Mucosa of stomach (tissue), 1 donor: ENCODE measurements at regions not wholly inside any gene's neighbourhood (a gene's known extent, or its start where the extent isn't known, plus 50 kb on each side); places are given as distances from the start of the nearest gene placed in this dataset.

Experiments
- H3K27me3 ChIP-seq: one replicate; pipeline ENCODE4 v1.7.0; 2013; ENCODE audit warnings: mild to moderate bottlenecking, low read length; ENCODE audit not compliant: control insufficient read depth, insufficient read depth
- H3K36me3 ChIP-seq: one replicate; pipeline ENCODE4 v1.7.0; 2013; ENCODE audit warnings: low read length; ENCODE audit not compliant: control insufficient read depth, insufficient read depth
- H3K4me1 ChIP-seq: one replicate; pipeline ENCODE4 v1.7.0; 2013; ENCODE audit warnings: mild to moderate bottlenecking, low read length; ENCODE audit not compliant: control insufficient read depth, insufficient read depth
- H3K4me3 ChIP-seq: one replicate; pipeline ENCODE4 v1.7.0; 2013; ENCODE audit warnings: low read length
- H3K9ac ChIP-seq: one replicate; pipeline ENCODE4 v1.7.0; 2013; ENCODE audit warnings: mild to moderate bottlenecking, low read length, moderate library complexity
- H3K9me3 ChIP-seq: one replicate; pipeline ENCODE4 v1.7.0; 2013; ENCODE audit warnings: mild to moderate bottlenecking, low read length, moderate library complexity; ENCODE audit not compliant: control insufficient read depth
- donor health status: Pancreatic carcinoma.

DNA sequence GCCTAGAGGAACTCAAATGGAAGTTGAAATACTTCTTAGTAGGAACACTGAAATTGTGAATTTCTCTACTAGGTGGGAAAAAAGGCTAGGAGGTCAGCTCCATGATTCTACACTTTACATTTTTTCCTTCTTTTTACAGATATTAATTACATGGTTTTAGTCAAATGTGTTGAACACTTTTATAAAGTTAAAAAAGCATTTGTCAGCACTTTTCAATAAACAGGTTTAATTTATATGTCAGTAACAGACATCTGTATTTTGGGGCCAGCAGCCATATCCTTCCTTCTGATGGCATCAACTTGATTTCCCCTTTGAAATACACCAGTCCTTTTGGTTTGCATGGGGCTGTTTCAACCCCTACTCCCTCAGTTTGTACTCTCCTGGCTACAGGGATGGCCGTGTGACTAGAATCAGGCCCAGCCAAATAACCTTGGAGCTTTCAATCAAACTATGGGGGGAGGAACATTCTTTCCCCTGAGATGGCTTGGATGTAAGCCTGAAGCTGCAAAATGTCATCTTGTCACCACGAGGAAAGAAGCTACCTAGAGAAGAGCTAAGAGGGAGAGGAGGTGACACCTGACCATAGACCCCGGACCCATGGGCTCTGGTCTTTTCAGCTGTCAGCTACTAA is 171.0 kb upstream of the NEBL start:
- Histone ChIP-seq H3K27me3 (no peaks in the 10 kb centered on the region), H3K36me3 (no peaks in the 10 kb centered on the region), H3K4me3 (no peak overlapping the region), H3K9ac (no peak overlapping the region), H3K4me1 (no peaks in the 10 kb centered on the region), H3K9me3 (no peaks in the 10 kb centered on the region)

DNA sequence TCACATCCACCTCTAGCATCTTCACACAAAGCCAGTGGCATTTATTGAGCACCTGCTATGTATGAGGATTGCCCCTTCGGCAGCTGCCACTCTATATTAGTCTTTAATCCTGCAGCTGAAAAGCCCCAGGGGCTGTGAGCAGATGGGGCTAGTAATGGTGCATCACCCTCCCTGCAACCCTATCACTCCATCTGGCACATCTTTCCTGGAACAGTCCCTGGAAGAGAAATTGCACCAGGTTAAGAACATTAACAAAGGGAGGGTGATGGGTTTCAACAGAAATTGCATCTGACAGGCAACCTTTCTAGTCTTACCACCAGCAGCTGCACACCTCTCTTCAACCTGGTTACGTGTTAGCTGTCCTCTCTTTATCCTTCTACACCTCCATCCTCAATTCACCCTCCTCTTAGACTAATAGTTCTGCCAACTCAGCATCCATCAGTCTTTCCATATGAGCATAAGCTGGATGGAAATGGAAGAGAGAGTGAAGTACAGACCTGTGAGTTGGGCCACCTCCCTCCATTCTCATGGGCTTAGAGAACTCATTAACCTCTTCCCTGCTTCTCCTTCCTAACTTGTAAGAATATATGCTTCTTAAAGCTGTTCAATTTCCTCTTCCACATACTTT is 168.6 kb upstream of the NEBL start:
- Histone ChIP-seq H3K9ac (no peak overlapping the region), H3K4me1 (no peaks in the 10 kb centered on the region), H3K27me3 (no peaks in the 10 kb centered on the region), H3K9me3 (no peaks in the 10 kb centered on the region), H3K36me3 (no peaks in the 10 kb centered on the region), H3K4me3 (no peak overlapping the region)

GRCh38 chr10:21061982-21062381 is 164.9 kb upstream of the NEBL start:
- Histone ChIP-seq H3K9me3 (no peaks in the 10 kb centered on the region), H3K27me3 (no peaks in the 10 kb centered on the region), H3K36me3 (no peaks in the 10 kb centered on the region), H3K9ac (no peak overlapping the region), H3K4me3 (no peak overlapping the region), H3K4me1 (no peaks in the 10 kb centered on the region)

GRCh38 chr10:21061184-21061583 is 164.1 kb upstream of the NEBL start:
- Histone ChIP-seq H3K9ac (no peak overlapping the region), H3K4me3 (no peak overlapping the region), H3K27me3 (no peaks in the 10 kb centered on the region), H3K9me3 (no peaks in the 10 kb centered on the region), H3K36me3 (no peaks in the 10 kb centered on the region), H3K4me1 (no peaks in the 10 kb centered on the region)

DNA sequence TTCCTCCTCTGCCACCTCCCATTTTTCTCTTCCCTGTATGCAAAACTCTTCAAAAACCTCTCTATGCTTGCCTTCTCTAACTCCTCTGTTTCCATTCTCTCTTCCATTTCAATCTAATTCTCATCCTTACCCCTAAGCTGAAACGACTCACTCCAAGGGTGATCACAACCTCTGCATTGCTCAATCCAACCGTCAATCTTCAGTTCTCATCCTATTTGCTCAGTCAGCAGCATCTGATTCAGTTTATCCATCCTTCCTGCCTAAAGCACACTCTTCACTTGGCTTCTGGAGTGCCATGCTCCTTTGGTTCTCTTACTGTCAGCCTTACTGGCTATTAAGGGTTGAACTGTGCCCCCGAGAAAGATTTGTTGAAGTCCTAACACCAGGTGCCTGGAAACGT is 163.5 kb upstream of the NEBL start:
- Histone ChIP-seq H3K36me3 (no peaks in the 10 kb centered on the region), H3K4me1 (no peaks in the 10 kb centered on the region), H3K9me3 (no peaks in the 10 kb centered on the region), H3K4me3 (no peak overlapping the region), H3K9ac (no peak overlapping the region), H3K27me3 (no peaks in the 10 kb centered on the region)

- no peaks in the 10 kb centered on the region for H3K36me3 ChIP-seq
- H3K4me3 ChIP-seq, result no peak overlapping the region
- H3K9me3 ChIP-seq, result no peaks in the 10 kb centered on the region
- no peaks in the 10 kb centered on the region for H3K27me3 ChIP-seq
- no peaks in the 10 kb centered on the region for H3K4me1 ChIP-seq
- H3K9ac ChIP-seq, result no peak overlapping the region
Observed at GRCh38 chr10:21057989-21058388, 160.9 kb upstream of the NEBL start.

GRCh38 chr10:21057436-21057835 is 160.3 kb upstream of the NEBL start:
- Histone ChIP-seq H3K4me3 (no peak overlapping the region), H3K36me3 (no peaks in the 10 kb centered on the region), H3K4me1 (no peaks in the 10 kb centered on the region), H3K27me3 (no peaks in the 10 kb centered on the region), H3K9ac (no peak overlapping the region), H3K9me3 (no peaks in the 10 kb centered on the region)

GRCh38 chr10:21056461-21056860 is 159.3 kb upstream of the NEBL start:
- no peaks in the 10 kb centered on the region for H3K27me3 ChIP-seq
- no peaks in the 10 kb centered on the region for H3K9me3 ChIP-seq
- H3K4me3 ChIP-seq, result no peak overlapping the region
- no peaks in the 10 kb centered on the region for H3K4me1 ChIP-seq
- no peak overlapping the region for H3K9ac ChIP-seq
- no peaks in the 10 kb centered on the region for H3K36me3 ChIP-seq

DNA sequence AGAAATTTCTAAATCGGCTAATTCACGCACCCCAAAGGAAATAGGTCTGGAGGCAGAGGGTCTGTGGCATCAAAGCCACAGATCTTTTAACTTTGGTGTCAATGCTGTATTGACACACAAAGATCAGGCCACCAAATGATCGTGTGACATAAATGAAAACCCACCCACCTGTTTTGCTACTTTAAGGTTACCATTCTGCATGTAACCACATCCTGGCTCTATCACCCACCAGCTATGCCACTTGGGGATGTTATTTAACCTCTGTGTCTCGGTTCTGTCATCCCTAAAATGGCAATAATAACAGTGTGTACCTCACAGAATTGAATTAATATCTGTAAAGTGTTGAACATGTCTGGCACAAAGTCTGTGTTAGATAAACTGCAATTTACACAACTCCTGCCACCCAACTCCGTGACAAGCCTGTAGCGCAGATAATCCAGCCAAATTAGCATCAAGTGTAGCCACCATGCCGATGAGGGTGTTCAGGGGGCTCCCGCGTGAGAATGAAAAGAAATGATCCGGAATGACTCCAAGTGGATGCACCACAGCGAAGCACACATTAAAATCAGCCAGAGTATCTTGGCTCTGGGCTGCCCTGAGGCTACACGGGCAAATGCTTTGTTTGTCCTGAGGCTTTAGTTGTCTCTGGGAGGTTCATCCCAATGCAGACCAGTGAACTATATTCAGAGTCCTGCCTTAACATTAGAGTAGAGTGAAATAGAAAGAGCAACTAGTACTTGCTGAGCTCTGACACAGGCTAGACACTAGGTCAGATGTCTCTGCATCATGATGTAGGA is 158.4 kb upstream of the NEBL start:
- Histone ChIP-seq H3K4me3 (no peak overlapping the region), H3K4me1 (no peaks in the 10 kb centered on the region), H3K9me3 (no peaks in the 10 kb centered on the region), H3K36me3 (no peaks in the 10 kb centered on the region), H3K9ac (no peak overlapping the region), H3K27me3 (no peaks in the 10 kb centered on the region)

DNA sequence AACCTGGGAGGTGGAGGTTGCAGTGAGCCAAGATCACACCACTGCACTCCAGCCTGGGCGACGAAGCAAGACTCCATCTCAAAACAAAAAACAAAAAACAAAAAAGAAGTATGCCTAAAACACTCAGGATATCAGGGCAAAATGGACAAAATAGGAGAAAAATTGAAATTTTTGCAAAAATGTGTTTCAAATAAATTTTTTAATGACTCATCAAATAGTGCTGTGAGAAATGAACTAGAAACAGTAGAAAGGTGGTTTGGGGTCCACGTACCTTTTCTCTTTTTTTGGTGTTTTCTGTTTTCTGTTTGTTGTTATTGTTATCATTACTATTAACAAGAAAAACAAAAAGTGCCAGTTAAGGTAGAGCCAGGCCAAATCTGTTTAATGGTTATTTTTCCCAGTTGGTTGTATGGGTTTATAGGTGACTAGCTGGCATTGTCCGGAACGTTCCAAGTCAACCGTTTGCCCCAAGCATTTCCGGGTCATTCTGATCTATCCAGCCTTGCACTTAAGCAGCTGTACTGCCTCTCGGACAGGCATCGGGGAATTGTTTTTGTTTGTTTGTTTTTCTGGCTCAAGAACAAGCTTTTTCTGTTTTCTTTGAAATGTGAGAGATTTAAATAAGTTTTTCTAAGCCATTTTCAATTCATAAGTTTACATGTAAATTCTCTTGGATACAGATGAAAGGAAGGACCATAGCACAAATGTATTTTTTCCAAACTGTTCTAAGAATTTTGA is 157.0 kb upstream of the NEBL start:
- H3K4me3 ChIP-seq, result no peak overlapping the region
- H3K36me3 ChIP-seq, result no peaks in the 10 kb centered on the region
- no peaks in the 10 kb centered on the region for H3K9me3 ChIP-seq
- no peaks in the 10 kb centered on the region for H3K4me1 ChIP-seq
- no peak overlapping the region for H3K9ac ChIP-seq
- no peaks in the 10 kb centered on the region for H3K27me3 ChIP-seq

DNA sequence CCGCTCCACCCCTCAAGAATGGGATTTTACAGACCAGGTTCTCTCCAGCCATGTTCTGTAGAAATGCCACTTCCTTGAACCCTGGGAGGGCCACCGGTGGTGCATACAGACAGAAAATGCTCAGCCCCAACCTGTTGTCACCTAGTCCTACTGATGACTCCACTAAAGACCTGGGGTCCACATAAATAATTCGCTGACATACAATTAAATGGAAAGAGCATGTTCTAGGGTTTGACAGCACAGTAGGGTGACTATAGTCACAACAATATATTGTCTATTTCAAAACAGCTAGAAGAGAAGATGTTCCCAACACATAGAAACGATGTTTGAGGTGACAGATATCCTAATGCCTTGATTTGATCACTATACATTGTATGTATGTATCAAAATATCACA is 155.6 kb upstream of the NEBL start:
- H3K9ac ChIP-seq, result no peak overlapping the region
- H3K27me3 ChIP-seq, result no peaks in the 10 kb centered on the region
- no peak overlapping the region for H3K4me3 ChIP-seq
- no peaks in the 10 kb centered on the region for H3K9me3 ChIP-seq
- no peaks in the 10 kb centered on the region for H3K4me1 ChIP-seq
- no peaks in the 10 kb centered on the region for H3K36me3 ChIP-seq
